ENCODE measurements at regions not wholly inside any gene's neighbourhood (a gene's known extent, or its start where the extent isn't known, plus 50 kb on each side); places are given as distances from the start of the nearest gene placed in this dataset.

- H2BK15ac ChIP-seq (ENCODE audit: low read depth, low read length), result no peak overlapping the region
- Mint-ChIP-seq H3K4me1 (peaks cover 4 to 5% of the 10 kb centered on the region in 2 experiments; a peak in 3 of 4 replicates), H3K27me3 (ENCODE audit: low read depth) (no peaks in the 10 kb centered on the region), H3K36me3 (ENCODE audit: insufficient read depth in 1 of 3, low read depth in 3 of 3) (no peaks in the 10 kb centered on the region), H3K9me3 (no peaks in the 10 kb centered on the region), H3K4me3 (no peak overlapping the region), H3K27ac (no peak overlapping the region)
- no peaks in the 10 kb centered on the region for H3K79me1 ChIP-seq (ENCODE audit: insufficient read depth, low read depth, low read length, poor library complexity, severe bottlenecking)
- no peak overlapping the region for H4K8ac ChIP-seq (replicated peaks; ENCODE audit: insufficient read length, low read depth, low read length)
- H3K4ac ChIP-seq (ENCODE audit: low read depth, low read length), result no peak overlapping the region
- no peak overlapping the region for H2AK5ac ChIP-seq (ENCODE audit: insufficient read length, low read length)
- no peak for DNase-seq
- H3K56ac ChIP-seq (ENCODE audit: insufficient read length, low read depth, low read length), result no peak overlapping the region
- H3K23ac ChIP-seq (ENCODE audit: insufficient read length, low read depth, low read length), result no peak overlapping the region
- H3K4me2 ChIP-seq (ENCODE audit: insufficient read depth, insufficient read length, low read length), result no peak overlapping the region
- H3K18ac ChIP-seq (ENCODE audit: insufficient read length, low read depth, low read length), result no peak overlapping the region
- no peaks in the 10 kb centered on the region for H3K27me3 ChIP-seq (ENCODE audit: insufficient read depth, low read length)
- H2BK5ac ChIP-seq (ENCODE audit: insufficient read length, low read length), result no peak overlapping the region
- H2AFZ ChIP-seq (ENCODE audit: low read length), result no peak overlapping the region
- H3K4me1 ChIP-seq (ENCODE audit: insufficient read depth, low read length), result no peaks in the 10 kb centered on the region; the same call in 1 of the 2 replicates
- H3K9me3 ChIP-seq (ENCODE audit: control insufficient read depth, low read depth, low read length), result no peaks in the 10 kb centered on the region
- H2BK120ac ChIP-seq (ENCODE audit: low read depth, low read length, poor library complexity, severe bottlenecking), result no peak overlapping the region
- no peaks in the 10 kb centered on the region for H3K23me2 ChIP-seq (ENCODE audit: insufficient read length, low read depth, low read length, poor library complexity, severe bottlenecking)
- no peak overlapping the region for H2BK12ac ChIP-seq (ENCODE audit: insufficient read length, low read depth, low read length)
- no peak overlapping the region for H4K91ac ChIP-seq (ENCODE audit: insufficient read length, low read depth, low read length)
- H4K5ac ChIP-seq (ENCODE audit: insufficient read length, low read depth, low read length), result no peak overlapping the region
- no peaks in the 10 kb centered on the region for H3K79me2 ChIP-seq (ENCODE audit: insufficient read depth, low read length)
- H3K14ac ChIP-seq (ENCODE audit: insufficient read depth, low read length), result no peak overlapping the region
- H4K20me1 ChIP-seq (ENCODE audit: control insufficient read depth, insufficient read depth, insufficient read length), result no peaks in the 10 kb centered on the region
- TF ChIP-seq CTCF (conservative IDR thresholded peaks at IDR 0.05), result no peak
- no peak overlapping the region for H3K27ac ChIP-seq (ENCODE audit: insufficient read length, low read depth, low read length)
- H3K9ac ChIP-seq (ENCODE audit: extremely low read depth, insufficient read length, low read length), result no peak overlapping the region
- no peak overlapping the region for H2BK20ac ChIP-seq (ENCODE audit: low read depth, low read length, poor library complexity, severe bottlenecking)
- H3T11ph ChIP-seq (ENCODE audit: low read length), result no peak overlapping the region
Observed at GRCh38 chr11:81568918-81569317, 1164.7 kb downstream of the FAM181B start.

Measured in H9 (cell line).